ENCODE measurements at regions not wholly inside any gene's neighbourhood (a gene's known extent, or its start where the extent isn't known, plus 50 kb on each side); places are given as distances from the start of the nearest gene placed in this dataset.

DNA sequence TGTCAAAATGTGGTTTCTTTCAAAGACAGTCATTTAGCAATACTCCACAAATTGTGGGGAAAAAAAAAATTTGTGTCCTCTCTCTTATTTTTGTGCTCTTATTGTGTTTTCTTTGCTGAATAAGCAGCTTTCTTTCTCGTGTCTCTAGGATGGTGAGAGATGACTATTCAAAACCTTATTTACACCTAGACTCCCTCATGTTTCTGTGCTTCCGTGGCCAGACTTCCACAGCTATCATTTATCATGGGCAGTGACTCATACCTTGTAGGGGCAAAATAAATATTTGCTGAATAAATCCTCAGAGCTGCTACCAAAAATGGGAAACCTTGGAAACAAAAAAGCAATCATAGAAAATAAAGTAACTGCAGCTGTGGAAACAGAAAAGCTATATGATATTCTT is 204.9 kb upstream of the MIR17HG start:
- DNase-seq = no peak

- DNase-seq = no peak
Observed at GRCh38 chr13:91144054-91144453, 203.4 kb upstream of the MIR17HG start.

GRCh38 chr13:91144486-91144885 is 203.0 kb upstream of the MIR17HG start:
- DNase-seq = no peak

DNA sequence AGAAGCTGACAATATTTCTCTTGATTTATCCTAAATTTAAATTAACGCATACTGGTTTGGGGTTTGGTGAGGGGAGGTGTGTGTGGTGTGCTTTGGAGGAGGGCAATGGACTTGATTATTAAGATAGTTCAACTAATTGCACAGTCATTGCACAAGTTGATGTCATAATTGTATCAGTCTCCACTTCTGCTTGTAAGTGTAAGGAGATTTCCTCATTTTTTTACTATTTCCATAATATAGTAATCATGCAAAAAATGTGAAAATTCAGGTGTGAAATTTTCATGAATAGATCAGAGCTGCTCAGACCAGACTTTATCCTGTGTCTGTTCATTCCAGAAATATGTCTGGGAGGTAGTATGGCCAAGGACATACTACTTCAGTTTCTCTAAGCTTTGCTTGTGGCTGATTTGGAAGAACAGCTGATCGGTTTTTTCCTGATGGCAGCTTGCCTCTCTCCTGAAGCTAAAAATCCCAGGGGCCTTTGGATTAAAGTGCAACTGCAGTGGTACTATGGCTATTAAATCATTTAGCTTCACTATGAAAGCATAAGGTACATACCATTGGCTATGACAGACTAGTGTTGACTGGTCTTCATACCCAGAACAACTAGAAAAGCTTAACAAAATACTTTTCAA is 201.8 kb upstream of the MIR17HG start:
- DNase-seq = no peak

GRCh38 chr13:91146601-91147000 is 200.9 kb upstream of the MIR17HG start:
- no peak for DNase-seq

DNA sequence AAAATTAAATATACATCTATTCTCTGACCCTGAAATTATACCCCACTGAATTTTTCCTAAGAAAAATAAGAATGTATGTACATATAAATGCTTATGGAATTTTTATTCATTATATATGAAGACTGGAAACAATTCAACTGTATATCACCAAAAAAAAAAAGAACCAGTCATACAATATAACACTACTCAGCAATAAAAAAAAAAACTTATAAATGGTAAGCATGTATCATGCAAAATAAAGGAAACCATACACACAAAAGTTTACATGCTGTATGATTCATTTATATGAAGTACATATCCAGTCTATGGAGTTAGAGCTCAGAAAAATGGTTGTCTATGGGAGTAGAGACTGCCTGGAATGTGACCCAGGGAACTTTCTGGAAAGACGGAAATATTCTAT is 199.4 kb upstream of the MIR17HG start:
- no peak for DNase-seq

DNA sequence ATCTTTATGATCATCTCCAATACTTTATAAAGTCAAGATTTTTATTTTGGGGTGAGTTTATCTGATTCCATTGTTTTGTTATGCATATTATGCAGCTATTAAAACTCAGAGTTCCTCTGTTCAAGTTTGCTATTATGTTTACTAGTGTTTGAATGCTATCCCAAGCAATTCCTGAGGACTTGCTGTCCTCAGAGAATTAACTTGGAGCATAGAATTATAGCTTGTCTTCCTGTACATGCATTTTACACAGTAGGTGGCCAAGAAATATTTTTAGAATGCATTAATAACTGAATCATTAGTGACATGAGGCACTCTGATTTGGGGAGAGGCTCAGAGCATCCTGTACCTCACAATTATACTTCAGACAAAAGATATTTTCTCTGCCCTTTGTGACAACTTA is 195.6 kb upstream of the MIR17HG start:
- no peak for DNase-seq

- DNase-seq = no peak
Observed at GRCh38 chr13:91153372-91153771, 194.1 kb upstream of the MIR17HG start.

- DNase-seq = no peak
Observed at GRCh38 chr13:91154558-91155353, 192.7 kb upstream of the MIR17HG start.

DNA sequence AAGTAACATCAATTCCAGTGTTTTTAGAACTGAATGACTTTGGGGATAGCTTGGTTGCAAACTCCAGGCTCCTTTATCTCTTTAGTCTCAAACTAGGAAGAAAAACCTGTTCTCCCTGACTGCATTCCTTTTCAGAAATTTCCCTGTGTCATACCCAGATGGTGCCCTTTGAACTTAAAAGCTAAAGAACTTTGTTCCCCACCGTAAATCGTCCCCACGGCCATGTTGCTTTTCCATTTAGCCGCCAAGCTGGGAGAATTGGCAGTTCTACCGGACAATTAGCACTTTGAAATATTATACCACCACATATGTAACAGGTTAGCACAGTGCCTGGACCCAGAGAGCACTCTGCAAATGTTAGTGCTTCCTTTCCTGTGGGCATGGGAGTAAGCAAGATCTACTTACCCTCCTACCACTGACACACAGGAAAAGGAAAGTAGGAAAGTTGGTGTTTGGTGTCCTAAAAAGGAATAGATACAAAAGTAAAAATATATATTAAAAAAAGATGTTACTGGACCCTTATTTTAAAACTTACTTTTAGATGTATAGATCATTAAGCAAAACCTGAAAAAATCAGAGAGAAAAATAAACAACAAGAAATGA is 191.9 kb upstream of the MIR17HG start:
- no peak for DNase-seq

- no peak for DNase-seq
Observed at GRCh38 chr13:91157273-91158016, 190.0 kb upstream of the MIR17HG start.

- DNase-seq = no peak
Observed at GRCh38 chr13:91158017-91158395, 189.5 kb upstream of the MIR17HG start.

- DNase-seq = no peak
Observed at GRCh38 chr13:91162180-91162579, 185.3 kb upstream of the MIR17HG start.

DNA sequence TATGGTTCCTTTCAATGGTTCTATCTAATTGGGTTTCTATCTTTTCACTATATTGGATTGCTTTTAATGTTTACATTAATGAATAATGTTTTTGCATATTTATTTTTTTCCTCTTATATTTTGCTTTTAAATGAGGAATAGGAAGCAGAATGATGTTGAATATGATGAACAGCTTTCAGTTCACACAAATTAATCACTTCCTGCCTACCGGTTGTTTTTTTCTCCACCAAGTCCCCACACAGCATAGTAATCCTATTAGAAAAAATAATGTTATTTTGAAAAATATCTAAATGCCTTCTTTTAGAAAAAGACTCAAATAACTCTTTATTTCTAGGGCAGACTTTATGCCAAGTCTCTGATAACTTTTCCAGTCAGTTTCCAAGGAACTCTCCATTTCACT is 184.9 kb upstream of the MIR17HG start:
- DNase-seq = no peak

GRCh38 chr13:91165758-91166157 is 181.7 kb upstream of the MIR17HG start:
- no peak for DNase-seq

DNA sequence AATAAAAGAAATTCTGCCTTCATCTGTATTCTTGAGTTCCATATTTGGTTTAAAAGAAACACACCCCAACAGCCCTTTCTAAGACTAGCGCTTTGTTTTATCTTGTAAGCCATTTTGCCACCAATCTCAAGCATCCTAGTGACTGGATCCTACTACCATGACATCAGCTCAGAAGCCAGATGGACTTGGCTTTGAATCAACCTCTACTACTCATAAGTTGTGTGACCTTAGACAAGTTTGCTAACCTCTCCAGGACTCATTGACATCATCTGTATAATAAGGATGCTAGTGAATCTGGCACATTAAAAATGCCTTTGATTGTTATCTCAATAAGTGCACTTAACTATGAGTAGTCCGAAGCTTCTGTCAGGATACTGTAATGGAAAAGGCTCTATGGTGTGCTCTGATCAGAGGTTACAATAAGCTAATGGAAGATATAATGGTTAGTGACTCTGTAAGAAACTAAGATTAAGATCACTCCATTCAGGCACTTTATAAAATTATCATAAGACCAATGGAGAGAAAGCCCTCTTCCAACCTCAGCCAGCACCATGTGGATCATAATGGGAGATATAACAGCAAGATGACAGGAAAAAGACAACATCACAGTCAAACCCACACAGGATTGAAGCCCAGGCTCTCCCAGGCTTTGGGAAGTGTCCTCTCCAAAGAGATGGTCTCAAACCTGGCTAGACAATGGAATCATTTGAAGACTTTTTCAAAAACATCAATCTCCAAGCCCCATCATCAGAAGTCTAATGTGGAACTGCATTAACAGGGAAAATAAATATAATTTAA is 180.6 kb upstream of the MIR17HG start:
- no peak for DNase-seq

GRCh38 chr13:91167706-91168385 is 179.6 kb upstream of the MIR17HG start:
- no peak for DNase-seq

GRCh38 chr13:91168386-91168711 is 179.1 kb upstream of the MIR17HG start:
- no peak for DNase-seq

GRCh38 chr13:91169321-91170050 is 178.0 kb upstream of the MIR17HG start:
- no peak for DNase-seq

GRCh38 chr13:91172160-91172559 is 175.3 kb upstream of the MIR17HG start:
- no peak for DNase-seq

DNA sequence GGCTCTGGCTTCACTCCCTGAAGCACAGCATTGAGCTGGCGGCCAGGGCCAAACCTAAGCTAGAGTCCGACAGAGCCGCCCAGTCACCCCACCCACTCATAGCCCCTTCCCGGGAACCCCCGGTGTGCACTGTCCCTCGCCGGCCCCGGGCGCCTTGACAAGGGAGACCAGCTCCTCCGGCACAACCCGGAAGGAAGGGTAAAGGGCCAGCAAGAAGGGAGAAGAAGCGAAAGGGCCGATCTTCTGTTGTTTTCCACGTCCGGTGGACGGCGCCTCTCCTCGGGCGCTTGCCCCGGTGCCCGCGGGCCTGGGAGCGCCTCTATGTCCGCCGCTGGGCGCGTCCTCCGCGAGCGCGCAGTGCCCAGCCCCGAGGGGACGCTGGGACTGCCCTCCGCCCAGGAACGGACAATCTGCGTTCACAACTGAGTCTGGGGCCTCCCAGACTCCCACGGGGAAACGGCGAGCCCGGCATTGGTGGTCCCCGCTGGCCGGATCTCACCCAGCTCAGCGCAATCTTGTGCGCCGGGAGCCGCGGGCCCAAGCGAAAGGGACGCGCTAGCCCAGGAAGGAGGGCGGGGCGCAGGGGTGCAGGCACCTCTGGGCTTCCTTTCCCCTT is 172.5 kb upstream of the MIR17HG start:
- no peak for DNase-seq
